ENCODE measurements at regions not wholly inside any gene's neighbourhood (a gene's known extent, or its start where the extent isn't known, plus 50 kb on each side); places are given as distances from the start of the nearest gene placed in this dataset.
A peak's percentile ranks its signal among the peaks of the same experiment; 100 is the strongest.

GRCh38 chr2:11969774-11970173 lies 223.3 kb downstream of the LPIN1 start:
- Histone ChIP-seq H3K9me3 (peaks cover 32% of the 10 kb centered on the region), H3K4me3 (no peak overlapping the region), H3K27me3 (no peaks in the 10 kb centered on the region; the same call in 1 of the 2 replicates), H3K36me3 (no peaks in the 10 kb centered on the region)
- DNase-seq = no peak

- Histone ChIP-seq H3K36me3 (no peaks in the 10 kb centered on the region), H3K9me3 (peaks cover 36% of the 10 kb centered on the region), H3K27me3 (no peaks in the 10 kb centered on the region; the same call in 1 of the 2 replicates), H3K4me3 (no peak overlapping the region)
- DNase-seq = no peak
Measured at GRCh38 chr2:11974573-11974972, 228.1 kb downstream of the LPIN1 start.

GRCh38 chr2:11975373-11975772 lies 228.9 kb downstream of the LPIN1 start:
- H3K4me3 ChIP-seq = no peak overlapping the region
- no peak for DNase-seq
- H3K27me3 ChIP-seq = no peaks in the 10 kb centered on the region
- H3K36me3 ChIP-seq = no peaks in the 10 kb centered on the region
- peaks cover 30% of the 10 kb centered on the region for H3K9me3 ChIP-seq

GRCh38 chr2:11976073-11976472 lies 229.6 kb downstream of the LPIN1 start:
- H3K27me3 ChIP-seq = no peaks in the 10 kb centered on the region
- H3K9me3 ChIP-seq = peaks cover 27% of the 10 kb centered on the region
- H3K36me3 ChIP-seq = no peaks in the 10 kb centered on the region
- no peak for DNase-seq
- no peak overlapping the region for H3K4me3 ChIP-seq

- Histone ChIP-seq H3K4me3 (no peak overlapping the region), H3K27me3 (no peaks in the 10 kb centered on the region), H3K9me3 (peaks cover 24% of the 10 kb centered on the region), H3K36me3 (no peaks in the 10 kb centered on the region)
- no peak for DNase-seq
Measured at GRCh38 chr2:11977766-11978524, 231.5 kb downstream of the LPIN1 start.

- peak; percentile 71 for DNase-seq
- no peak overlapping the region for H3K4me3 ChIP-seq
- H3K9me3 ChIP-seq = peaks cover 3% of the 10 kb centered on the region
- H3K36me3 ChIP-seq = no peaks in the 10 kb centered on the region
- H3K27me3 ChIP-seq = no peaks in the 10 kb centered on the region
Measured at GRCh38 chr2:11980809-11981208, 234.4 kb downstream of the LPIN1 start.

GRCh38 chr2:11983401-11983800 lies 237.0 kb downstream of the LPIN1 start:
- H3K27me3 ChIP-seq = no peaks in the 10 kb centered on the region
- H3K4me3 ChIP-seq = no peak overlapping the region
- H3K9me3 ChIP-seq = peaks cover 3% of the 10 kb centered on the region
- H3K36me3 ChIP-seq = no peaks in the 10 kb centered on the region
- no peak for DNase-seq

- DNase-seq = no peak
Measured at GRCh38 chr2:11983870-11984269, 237.4 kb downstream of the LPIN1 start.

GRCh38 chr2:11984316-11985158 lies 238.1 kb downstream of the LPIN1 start:
- no peak for DNase-seq
- Histone ChIP-seq H3K4me3 (no peak overlapping the region), H3K9me3 (peaks cover 3% of the 10 kb centered on the region), H3K27me3 (no peaks in the 10 kb centered on the region), H3K36me3 (no peaks in the 10 kb centered on the region)

More at GRCh38 chr2:11983870-11984269, 237.4 kb downstream of the LPIN1 start:
- H3K9me3 ChIP-seq = peaks cover 3% of the 10 kb centered on the region
- H3K4me3 ChIP-seq = no peak overlapping the region
- H3K36me3 ChIP-seq = no peaks in the 10 kb centered on the region
- H3K27me3 ChIP-seq = no peaks in the 10 kb centered on the region

GRCh38 chr2:11985817-11986566 lies 239.6 kb downstream of the LPIN1 start:
- H3K9me3 ChIP-seq = peaks cover 3% of the 10 kb centered on the region
- no peaks in the 10 kb centered on the region for H3K36me3 ChIP-seq
- H3K4me3 ChIP-seq = no peak overlapping the region
- no peaks in the 10 kb centered on the region for H3K27me3 ChIP-seq
- DNase-seq = no peak

- DNase-seq = no peak
- Histone ChIP-seq H3K4me3 (no peak overlapping the region), H3K27me3 (no peaks in the 10 kb centered on the region), H3K9me3 (peaks cover 1% of the 10 kb centered on the region; the same call in 1 of the 2 replicates), H3K36me3 (no peaks in the 10 kb centered on the region)
Measured at GRCh38 chr2:11987151-11987550, 240.7 kb downstream of the LPIN1 start.

GRCh38 chr2:11988691-11989353 lies 242.4 kb downstream of the LPIN1 start:
- DNase-seq = no peak
- Histone ChIP-seq H3K27me3 (no peaks in the 10 kb centered on the region), H3K9me3 (no peaks in the 10 kb centered on the region), H3K4me3 (no peak overlapping the region), H3K36me3 (no peaks in the 10 kb centered on the region)

- H3K36me3 ChIP-seq = no peaks in the 10 kb centered on the region
Measured at GRCh38 chr2:11989354-11989703, 242.9 kb downstream of the LPIN1 start.

GRCh38 chr2:11990576-11990975 lies 244.1 kb downstream of the LPIN1 start:
- Histone ChIP-seq H3K9me3 (peaks cover 10% of the 10 kb centered on the region), H3K4me3 (no peak overlapping the region), H3K36me3 (no peaks in the 10 kb centered on the region), H3K27me3 (no peaks in the 10 kb centered on the region)
- DNase-seq = no peak

More at GRCh38 chr2:11989354-11989703, 242.9 kb downstream of the LPIN1 start:
- no peak for DNase-seq
- H3K9me3 ChIP-seq = peaks cover 3% of the 10 kb centered on the region
- no peak overlapping the region for H3K4me3 ChIP-seq
- H3K27me3 ChIP-seq = no peaks in the 10 kb centered on the region

GRCh38 chr2:11993749-11994148 lies 247.3 kb downstream of the LPIN1 start:
- peaks cover 23% of the 10 kb centered on the region for H3K9me3 ChIP-seq
- H3K36me3 ChIP-seq = no peaks in the 10 kb centered on the region
- H3K4me3 ChIP-seq = no peak overlapping the region
- DNase-seq = no peak
- H3K27me3 ChIP-seq = no peaks in the 10 kb centered on the region

GRCh38 chr2:11995456-11995855 lies 249.0 kb downstream of the LPIN1 start:
- no peak overlapping the region for H3K4me3 ChIP-seq
- no peak for DNase-seq
- no peaks in the 10 kb centered on the region for H3K36me3 ChIP-seq
- H3K9me3 ChIP-seq = peaks cover 23% of the 10 kb centered on the region
- H3K27me3 ChIP-seq = no peaks in the 10 kb centered on the region

Measured in MG63 (cell line).